ENCODE measurements at regions not wholly inside any gene's neighbourhood (a gene's known extent, or its start where the extent isn't known, plus 50 kb on each side); places are given as distances from the start of the nearest gene placed in this dataset.

DNA sequence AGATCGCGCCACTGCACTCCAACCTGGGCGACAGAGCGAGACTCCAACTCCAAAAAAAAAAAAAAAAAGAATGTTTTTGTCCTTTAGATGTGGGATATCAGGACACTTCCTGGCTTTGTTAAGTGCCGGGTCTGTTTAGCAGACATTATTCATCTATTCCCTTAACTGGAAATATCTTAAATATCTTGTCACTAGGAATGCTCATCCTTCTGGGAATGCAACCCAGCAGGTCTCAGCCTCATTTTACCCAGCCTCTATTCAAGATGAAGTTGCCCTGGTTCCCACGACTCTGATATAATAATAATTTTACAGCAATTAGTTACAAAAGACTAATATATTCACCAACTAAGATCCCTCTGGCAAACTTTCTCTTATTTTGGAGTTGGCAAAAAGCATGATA, 260.9 kb upstream of the SLITRK3 start:
- no peaks in the 10 kb centered on the region for H3K27me3 ChIP-seq (ENCODE audit: insufficient read depth, low read length)
- no peak overlapping the region for H2AFZ ChIP-seq (ENCODE audit: low read depth, low read length, poor library complexity, severe bottlenecking)
- ChIA-PET RAD21 (ENCODE audit: low non-redundant PET in 1 of 2, low total read pairs in 2 of 2, uncharacterized antibody in 2 of 2, unreplicated experiment in 2 of 2) (no interaction called here), CTCF (no interaction called here), POLR2A (no interaction called here)
- TF ChIP-seq, protein P1, sequence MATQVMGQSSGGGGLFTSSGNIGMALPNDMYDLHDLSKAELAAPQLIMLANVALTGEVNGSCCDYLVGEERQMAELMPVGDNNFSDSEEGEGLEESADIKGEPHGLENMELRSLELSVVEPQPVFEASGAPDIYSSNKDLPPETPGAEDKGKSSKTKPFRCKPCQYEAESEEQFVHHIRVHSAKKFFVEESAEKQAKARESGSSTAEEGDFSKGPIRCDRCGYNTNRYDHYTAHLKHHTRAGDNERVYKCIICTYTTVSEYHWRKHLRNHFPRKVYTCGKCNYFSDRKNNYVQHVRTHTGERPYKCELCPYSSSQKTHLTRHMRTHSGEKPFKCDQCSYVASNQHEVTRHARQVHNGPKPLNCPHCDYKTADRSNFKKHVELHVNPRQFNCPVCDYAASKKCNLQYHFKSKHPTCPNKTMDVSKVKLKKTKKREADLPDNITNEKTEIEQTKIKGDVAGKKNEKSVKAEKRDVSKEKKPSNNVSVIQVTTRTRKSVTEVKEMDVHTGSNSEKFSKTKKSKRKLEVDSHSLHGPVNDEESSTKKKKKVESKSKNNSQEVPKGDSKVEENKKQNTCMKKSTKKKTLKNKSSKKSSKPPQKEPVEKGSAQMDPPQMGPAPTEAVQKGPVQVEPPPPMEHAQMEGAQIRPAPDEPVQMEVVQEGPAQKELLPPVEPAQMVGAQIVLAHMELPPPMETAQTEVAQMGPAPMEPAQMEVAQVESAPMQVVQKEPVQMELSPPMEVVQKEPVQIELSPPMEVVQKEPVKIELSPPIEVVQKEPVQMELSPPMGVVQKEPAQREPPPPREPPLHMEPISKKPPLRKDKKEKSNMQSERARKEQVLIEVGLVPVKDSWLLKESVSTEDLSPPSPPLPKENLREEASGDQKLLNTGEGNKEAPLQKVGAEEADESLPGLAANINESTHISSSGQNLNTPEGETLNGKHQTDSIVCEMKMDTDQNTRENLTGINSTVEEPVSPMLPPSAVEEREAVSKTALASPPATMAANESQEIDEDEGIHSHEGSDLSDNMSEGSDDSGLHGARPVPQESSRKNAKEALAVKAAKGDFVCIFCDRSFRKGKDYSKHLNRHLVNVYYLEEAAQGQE (IDR thresholded peaks at IDR 0.05; ENCODE audit: low read depth): no peak
- TF ChIP-seq, protein P2, sequence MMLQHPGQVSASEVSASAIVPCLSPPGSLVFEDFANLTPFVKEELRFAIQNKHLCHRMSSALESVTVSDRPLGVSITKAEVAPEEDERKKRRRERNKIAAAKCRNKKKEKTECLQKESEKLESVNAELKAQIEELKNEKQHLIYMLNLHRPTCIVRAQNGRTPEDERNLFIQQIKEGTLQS (IDR thresholded peaks at IDR 0.05): no peak
- no peak for TF ChIP-seq TCF7L2 (IDR thresholded peaks at IDR 0.05; ENCODE audit: borderline replicate concordance, extremely low read depth, insufficient read depth, insufficient read length)
- TF ChIP-seq, protein P3, sequence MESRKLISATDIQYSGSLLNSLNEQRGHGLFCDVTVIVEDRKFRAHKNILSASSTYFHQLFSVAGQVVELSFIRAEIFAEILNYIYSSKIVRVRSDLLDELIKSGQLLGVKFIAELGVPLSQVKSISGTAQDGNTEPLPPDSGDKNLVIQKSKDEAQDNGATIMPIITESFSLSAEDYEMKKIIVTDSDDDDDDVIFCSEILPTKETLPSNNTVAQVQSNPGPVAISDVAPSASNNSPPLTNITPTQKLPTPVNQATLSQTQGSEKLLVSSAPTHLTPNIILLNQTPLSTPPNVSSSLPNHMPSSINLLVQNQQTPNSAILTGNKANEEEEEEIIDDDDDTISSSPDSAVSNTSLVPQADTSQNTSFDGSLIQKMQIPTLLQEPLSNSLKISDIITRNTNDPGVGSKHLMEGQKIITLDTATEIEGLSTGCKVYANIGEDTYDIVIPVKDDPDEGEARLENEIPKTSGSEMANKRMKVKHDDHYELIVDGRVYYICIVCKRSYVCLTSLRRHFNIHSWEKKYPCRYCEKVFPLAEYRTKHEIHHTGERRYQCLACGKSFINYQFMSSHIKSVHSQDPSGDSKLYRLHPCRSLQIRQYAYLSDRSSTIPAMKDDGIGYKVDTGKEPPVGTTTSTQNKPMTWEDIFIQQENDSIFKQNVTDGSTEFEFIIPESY (IDR thresholded peaks at IDR 0.05; ENCODE audit: extremely low read depth, insufficient replicate concordance, low read length): no peak
- TF ChIP-seq RAD21 (IDR thresholded peaks at IDR 0.05; ENCODE audit: low read depth): no peak
- TF ChIP-seq POLR2AphosphoS5 (IDR thresholded peaks at IDR 0.05; ENCODE audit: low read depth, low read length): no peak
- TF ChIP-seq ZFX (IDR thresholded peaks at IDR 0.05): no peak
- no peak for TF ChIP-seq EZH2 (IDR thresholded peaks at IDR 0.05)
- TF ChIP-seq EZH2phosphoT487 (IDR thresholded peaks at IDR 0.05; ENCODE audit: borderline replicate concordance): no peak
- no peak for TF ChIP-seq ZNF274 (IDR thresholded peaks at IDR 0.05; ENCODE audit: low read depth, low read length)
- no peak for TF ChIP-seq ELF1 (IDR thresholded peaks at IDR 0.05; ENCODE audit: borderline replicate concordance, low read depth)
- TF ChIP-seq YY1 (IDR thresholded peaks at IDR 0.05; ENCODE audit: extremely low read depth, insufficient replicate concordance, low read depth, low read length): no peak
- H4K20me1 ChIP-seq (ENCODE audit: insufficient read depth): no peaks in the 10 kb centered on the region; the same call in 1 of the 2 replicates
- H3K4me1 ChIP-seq (ENCODE audit: control insufficient read depth in 1 of 2, insufficient read depth in 2 of 2, low read length in 2 of 2): no peaks in the 10 kb centered on the region
- H3K4me3 ChIP-seq (replicated peaks in 1 of 2; ENCODE audit: low read depth in 1 of 2, low read length in 2 of 2): no peak overlapping the region
- no peak overlapping the region for H3K9ac ChIP-seq (ENCODE audit: low read length)
- H3K79me2 ChIP-seq (ENCODE audit: insufficient read depth, low read length): no peaks in the 10 kb centered on the region
- H3K27ac ChIP-seq (ENCODE audit: low read depth, low read length): no peak overlapping the region
- no peak for DNase-seq (ENCODE audit: low read depth, low spot score)
- no peak overlapping the region for H3K4me2 ChIP-seq (ENCODE audit: low read length)
- no peaks in the 10 kb centered on the region for H3K9me2 ChIP-seq (ENCODE audit: insufficient read depth)
- BruUV-seq (replicated peaks): no TSS peak
- H3K9me3 ChIP-seq (ENCODE audit: control insufficient read depth in 1 of 2, insufficient read depth in 1 of 2, low read depth in 1 of 2, low read length in 2 of 2): no peaks in the 10 kb centered on the region
- no peak for ATAC-seq
- intact Hi-C loops (cut with micrococcal nuclease): no loop called here
- no peaks in the 10 kb centered on the region for H3K36me3 ChIP-seq (ENCODE audit: control insufficient read depth in 1 of 2, insufficient read depth in 2 of 2, low read length in 2 of 2)
